ENCODE measurements at regions not wholly inside any gene's neighbourhood (a gene's known extent, or its start where the extent isn't known, plus 50 kb on each side); places are given as distances from the start of the nearest gene placed in this dataset.
"Not testable (repeated sequence)": the region's sequence is repeated elsewhere in the genome, so short reads cannot be mapped to it uniquely, and the experiment has no call there.

- no peak for DNase-seq
Observed at GRCh38 chr11:69905611-69906452, 86.6 kb upstream of the FGF3 start.

GRCh38 chr11:69906453-69906907, 87.3 kb upstream of the FGF3 start:
- no peak for DNase-seq

- DNase-seq, result no peak
Observed at GRCh38 chr11:69907611-69908010, 88.4 kb upstream of the FGF3 start.

GRCh38 chr11:69908511-69909220, 89.5 kb upstream of the FGF3 start:
- DNase-seq, result no peak

GRCh38 chr11:69909561-69910518, 90.6 kb upstream of the FGF3 start:
- DNase-seq, result peak in 1 of 2 experiments; percentile 20

GRCh38 chr11:69910519-69911309, 91.5 kb upstream of the FGF3 start:
- no peak for DNase-seq

- no peak for DNase-seq
Observed at GRCh38 chr11:69911310-69912160, 92.3 kb upstream of the FGF3 start.

GRCh38 chr11:69912161-69912910, 93.1 kb upstream of the FGF3 start:
- DNase-seq, result no peak

GRCh38 chr11:69912911-69913451, 93.8 kb upstream of the FGF3 start:
- DNase-seq, result peak in 1 of 2 experiments; percentile 11

GRCh38 chr11:69913591-69914285, 94.5 kb upstream of the FGF3 start:
- DNase-seq, result no peak

- no peak for DNase-seq
Observed at GRCh38 chr11:69914286-69915150, 95.3 kb upstream of the FGF3 start.

- DNase-seq, result no peak
Observed at GRCh38 chr11:69915151-69915500, 95.9 kb upstream of the FGF3 start.

- DNase-seq, result peak; percentile 70 to 77
Observed at GRCh38 chr11:69915501-69916250, 96.5 kb upstream of the FGF3 start.

GRCh38 chr11:69916251-69916649, 97.0 kb upstream of the FGF3 start:
- not testable (repeated sequence) for DNase-seq

- no peak for DNase-seq
Observed at GRCh38 chr11:69916806-69917387, 97.7 kb upstream of the FGF3 start.

GRCh38 chr11:69917529-69917928, 98.3 kb upstream of the FGF3 start:
- DNase-seq, result no peak

- DNase-seq, result no peak
Observed at GRCh38 chr11:69918231-69918937, 99.2 kb upstream of the FGF3 start.

Data from activated CD4-positive, alpha-beta T cell treated with anti-CD3 and anti-CD28 coated beads, Interleukin-2, amount 50 U/mL, for 48 hours (primary cell).